SK-N-SH treated with all-trans-retinoic acid at 6 μM for 48 hours (cell line): ENCODE measurements at regions not wholly inside any gene's neighbourhood (a gene's known extent, or its start where the extent isn't known, plus 50 kb on each side); places are given as distances from the start of the nearest gene placed in this dataset.

Source experiments
- ATAC-seq: fragments of 200-7000 bp; cut with Tn5 transposase; 3 replicates; pipeline ENCODE4 v1.9.1; 2020; ENCODE audit warnings: mild to moderate bottlenecking, moderate library complexity
- BACH2 ChIP-seq: fragments of 250-450 bp; sonication (Bioruptor Pico); IDR thresholded peaks from 2 replicates; pipeline ENCODE4 v1.9.0; 2021; ENCODE audit warnings: mild to moderate bottlenecking, borderline replicate concordance
- CREB5 ChIP-seq: fragments of 250-450 bp; sonication (Bioruptor Pico); IDR thresholded peaks from 2 replicates; pipeline ENCODE4 v1.5.1; 2020; ENCODE audit warnings: low read depth, mild to moderate bottlenecking, moderate library complexity
- CSDC2 ChIP-seq: fragments of 250-450 bp; sonication (Bioruptor Pico); IDR thresholded peaks from 2 replicates; pipeline ENCODE4 v1.5.0; 2020; ENCODE audit warnings: mild to moderate bottlenecking, moderate library complexity
- CSRNP3 ChIP-seq: fragments of 250-450 bp; sonication (Bioruptor Pico); IDR thresholded peaks from 2 replicates; pipeline ENCODE4 v1.5.1; 2021; ENCODE audit warnings: mild to moderate bottlenecking, moderate library complexity
- ESRRG ChIP-seq: fragments of 250-450 bp; sonication (Bioruptor Pico); IDR thresholded peaks from 2 replicates; pipeline ENCODE4 v1.6.1; 2021; ENCODE audit warnings: mild to moderate bottlenecking
- GLIS3 ChIP-seq: fragments of 250-450 bp; sonication (Bioruptor Pico); IDR thresholded peaks from 2 replicates; pipeline ENCODE4 v1.5.0; 2020; ENCODE audit warnings: mild to moderate bottlenecking, moderate library complexity
- ISL1 ChIP-seq: fragments of 250-450 bp; sonication (Bioruptor Pico); IDR thresholded peaks from 2 replicates; pipeline ENCODE4 v2.1.2; 2022; ENCODE audit warnings: mild to moderate bottlenecking, moderate library complexity
- OSR1 ChIP-seq: fragments of 250-450 bp; sonication (Bioruptor Pico); IDR thresholded peaks from 2 replicates; pipeline ENCODE4 v1.8.0; 2022; ENCODE audit warnings: moderate library complexity, mild to moderate bottlenecking, inconsistent platforms
- PATZ1 ChIP-seq: fragments of 250-450 bp; sonication (Bioruptor Pico); IDR thresholded peaks from 2 replicates; pipeline ENCODE4 v1.8.0; 2020; ENCODE audit warnings: mild to moderate bottlenecking, moderate library complexity, borderline replicate concordance
- POU6F1 ChIP-seq: fragments of 250-450 bp; sonication (Bioruptor Pico); IDR thresholded peaks from 2 replicates; pipeline ENCODE4 v1.8.0; 2021; ENCODE audit warnings: low read depth, mild to moderate bottlenecking, moderate library complexity, borderline replicate concordance
- RARB ChIP-seq: fragments of 250-450 bp; sonication (Bioruptor Pico); IDR thresholded peaks from 2 replicates; pipeline ENCODE4 v1.8.0; 2021; ENCODE audit warnings: mild to moderate bottlenecking, moderate library complexity
- SNAI2 ChIP-seq: fragments of 250-450 bp; sonication (Bioruptor Pico); IDR thresholded peaks from 2 replicates; pipeline ENCODE4 v1.5.0; 2020; ENCODE audit warnings: mild to moderate bottlenecking, moderate library complexity
- TCF4 ChIP-seq: fragments of 250-450 bp; sonication (Bioruptor Pico); IDR thresholded peaks from 2 replicates; pipeline ENCODE4 v1.8.0; 2021; ENCODE audit warnings: mild to moderate bottlenecking, moderate library complexity, borderline replicate concordance
- TOX ChIP-seq: fragments of 250-450 bp; sonication (Bioruptor Pico); IDR thresholded peaks from 2 replicates; pipeline ENCODE4 v1.8.0; 2021; ENCODE audit warnings: mild to moderate bottlenecking, moderate library complexity, borderline replicate concordance
- TSHZ2 ChIP-seq: fragments of 250-450 bp; sonication (Bioruptor Pico); IDR thresholded peaks from 2 replicates; pipeline ENCODE4 v1.5.0; 2020; ENCODE audit warnings: mild to moderate bottlenecking, moderate library complexity
- ZC3H10 ChIP-seq: fragments of 250-450 bp; sonication (Bioruptor Pico); IDR thresholded peaks from 2 replicates; pipeline ENCODE4 v1.5.1; 2021; ENCODE audit warnings: mild to moderate bottlenecking, moderate library complexity
- ZFP3 ChIP-seq: fragments of 250-450 bp; sonication (Bioruptor Pico); IDR thresholded peaks from 2 replicates; pipeline ENCODE4 v1.5.0; 2020; ENCODE audit warnings: mild to moderate bottlenecking, moderate library complexity
- ZFP30 ChIP-seq: fragments of 450-650 bp; formaldehyde crosslinking; IDR thresholded peaks from 2 replicates; pipeline ENCODE4 v1.5.0; 2022; ENCODE audit warnings: mild to moderate bottlenecking, moderate library complexity
- ZNF565 ChIP-seq: fragments of 450-650 bp; formaldehyde crosslinking; conservative IDR thresholded peaks from 2 replicates; pipeline ENCODE4 v1.5.0; 2020; ENCODE audit warnings: low read depth, mild to moderate bottlenecking, moderate library complexity
- ZNF70 ChIP-seq: fragments of 450-650 bp; formaldehyde crosslinking; IDR thresholded peaks from 2 replicates; pipeline ENCODE4 v1.5.0; 2020; ENCODE audit warnings: mild to moderate bottlenecking, moderate library complexity
- ZNF8 ChIP-seq: fragments of 450-650 bp; formaldehyde crosslinking; IDR thresholded peaks from 2 replicates; pipeline ENCODE4 v1.5.0; 2020; ENCODE audit warnings: mild to moderate bottlenecking, moderate library complexity

GRCh38 chr7:136637813-136638212, 230.6 kb upstream of the CHRM2 start (continued):
- TF ChIP-seq POU6F1 (CRISPR knock-in tag) (no peak), CSDC2 (CRISPR knock-in tag) (no peak), BACH2 (CRISPR knock-in tag) (no peak), ISL1 (CRISPR knock-in tag) (no peak), OSR1 (CRISPR knock-in tag) (no peak), GLIS3 (CRISPR knock-in tag) (no peak), ZFP3 (no peak)

GRCh38 chr7:136635751-136636150, 232.7 kb upstream of the CHRM2 start:
- no peak for ATAC-seq
- TF ChIP-seq PATZ1 (CRISPR knock-in tag), result no peak
- TF ChIP-seq ZFP3, result no peak
- TF ChIP-seq TOX (CRISPR knock-in tag), result no peak
- no peak for TF ChIP-seq ZFP30
- TF ChIP-seq ISL1 (CRISPR knock-in tag), result no peak
- TF ChIP-seq BACH2 (CRISPR knock-in tag), result no peak
- no peak for TF ChIP-seq ZNF70 (CRISPR knock-in tag)
- no peak for TF ChIP-seq CREB5
- TF ChIP-seq ESRRG (CRISPR knock-in tag), result no peak
- no peak for TF ChIP-seq ZC3H10 (CRISPR knock-in tag)
- TF ChIP-seq TSHZ2, result no peak
- TF ChIP-seq CSDC2 (CRISPR knock-in tag), result no peak
- no peak for TF ChIP-seq RARB (CRISPR knock-in tag)
- no peak for TF ChIP-seq ZNF565
- no peak for TF ChIP-seq SNAI2 (CRISPR knock-in tag)
- TF ChIP-seq, all 23 proteins: peak for 0

- TF ChIP-seq TSHZ2 (no peak), CSDC2 (CRISPR knock-in tag) (no peak)
- TF ChIP-seq, all 23 proteins: peak for 0
- no peak for ATAC-seq
Observed at GRCh38 chr7:136618818-136619217, 249.6 kb upstream of the CHRM2 start.

GRCh38 chr7:136617176-136617575, 251.3 kb upstream of the CHRM2 start:
- ATAC-seq, result no peak
- TF ChIP-seq CREB5 (no peak), ZNF8 (CRISPR knock-in tag) (no peak), ZC3H10 (CRISPR knock-in tag) (no peak), TOX (CRISPR knock-in tag) (no peak), ZNF565 (no peak), TCF4 (CRISPR knock-in tag) (no peak), RARB (CRISPR knock-in tag) (no peak), CSRNP3 (no peak), ISL1 (CRISPR knock-in tag) (no peak), OSR1 (CRISPR knock-in tag) (no peak), GLIS3 (CRISPR knock-in tag) (no peak), PATZ1 (CRISPR knock-in tag) (no peak), ZFP3 (no peak)
